ES-I3 (cell line): ENCODE measurements at regions not wholly inside any gene's neighbourhood (a gene's known extent, or its start where the extent isn't known, plus 50 kb on each side); places are given as distances from the start of the nearest gene placed in this dataset.

Experiments
- H3K36me3 ChIP-seq: 2 replicates; pipeline ENCODE4 v1.6.1; 2013; ENCODE audit warnings: mild to moderate bottlenecking, low read length, control low read depth, moderate library complexity; ENCODE audit not compliant: insufficient read depth
- H3K4me1 ChIP-seq: 2 replicates; pipeline ENCODE4 v1.6.1; 2013; ENCODE audit warnings: mild to moderate bottlenecking, control low read depth, low read length; ENCODE audit not compliant: insufficient read depth
- H3K9ac ChIP-seq: 2 replicates; pipeline ENCODE4 v1.6.1; 2013; ENCODE audit warnings: low read depth, mild to moderate bottlenecking, low read length, moderate library complexity
- H3K9me3 ChIP-seq: 2 replicates; pipeline ENCODE4 v1.6.1; 2013; ENCODE audit warnings: mild to moderate bottlenecking, low read length, moderate library complexity; ENCODE audit not compliant: control insufficient read depth, insufficient read depth

DNA sequence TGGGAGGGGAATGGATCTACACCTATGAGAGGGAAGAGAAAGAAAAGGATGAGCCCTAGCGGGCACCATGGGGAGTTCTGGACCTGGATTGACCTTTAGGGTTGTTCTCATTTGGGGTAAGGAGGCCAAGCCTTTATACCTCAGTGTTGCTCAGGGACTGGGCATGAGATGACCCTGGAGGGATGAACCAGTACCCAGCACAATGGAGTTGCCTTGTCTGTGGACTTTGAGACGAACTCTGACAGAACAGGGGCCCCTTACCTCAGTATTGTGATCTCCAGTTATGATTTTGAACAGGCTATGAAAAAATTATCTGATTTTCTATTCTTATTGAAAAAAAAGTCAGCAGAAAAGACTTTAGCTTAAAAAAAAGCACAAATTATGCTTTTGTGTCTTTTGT lies 88.6 kb downstream of the FOXA2 start:
- no peak overlapping the region for H3K9ac ChIP-seq
- H3K9me3 ChIP-seq, result no peaks in the 10 kb centered on the region
- no peaks in the 10 kb centered on the region for H3K36me3 ChIP-seq
- peaks cover 12% of the 10 kb centered on the region for H3K4me1 ChIP-seq

DNA sequence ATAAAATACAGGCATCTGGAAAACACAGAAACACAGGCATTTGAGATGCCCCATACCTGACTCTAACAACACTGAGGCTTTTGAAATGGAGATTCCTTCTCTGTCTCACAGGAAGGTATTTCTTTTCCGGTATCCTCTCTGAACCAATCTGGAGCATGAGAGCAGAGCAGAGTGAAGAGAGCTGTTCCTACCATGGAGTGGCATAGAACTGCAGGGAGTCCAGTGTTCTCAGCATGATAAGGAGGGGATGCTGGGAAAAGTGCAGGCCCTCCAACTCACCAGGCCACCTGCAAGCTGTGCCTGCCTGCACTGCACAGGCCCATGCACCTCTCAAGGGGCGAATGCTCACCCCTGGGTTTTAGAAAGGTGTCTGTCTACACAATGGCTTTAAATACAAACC lies 89.2 kb downstream of the FOXA2 start:
- H3K36me3 ChIP-seq, result no peaks in the 10 kb centered on the region
- peaks cover 18% of the 10 kb centered on the region for H3K4me1 ChIP-seq
- H3K9ac ChIP-seq, result no peak overlapping the region
- H3K9me3 ChIP-seq, result no peaks in the 10 kb centered on the region

DNA sequence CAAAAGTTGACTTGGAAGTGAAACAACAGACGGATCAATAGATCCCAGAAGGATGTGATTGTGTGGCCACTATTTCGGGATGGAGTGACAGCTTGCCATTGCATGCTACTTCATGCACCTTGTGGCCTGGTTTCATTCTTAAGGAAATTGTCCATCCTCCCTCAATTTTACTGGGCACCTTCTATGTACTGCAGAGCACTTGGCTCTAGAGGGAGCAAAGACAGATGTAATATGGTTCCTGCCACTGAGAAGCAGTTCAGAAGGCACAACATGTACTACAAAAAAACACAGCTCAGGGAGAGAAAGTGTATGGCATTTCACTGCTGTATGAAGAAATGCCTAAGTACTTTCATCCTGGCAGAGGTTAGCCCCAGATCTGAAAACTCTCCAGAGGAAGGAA lies 91.9 kb downstream of the FOXA2 start:
- Histone ChIP-seq H3K4me1 (peaks cover 18% of the 10 kb centered on the region), H3K36me3 (no peaks in the 10 kb centered on the region), H3K9ac (no peak overlapping the region), H3K9me3 (no peaks in the 10 kb centered on the region)

DNA sequence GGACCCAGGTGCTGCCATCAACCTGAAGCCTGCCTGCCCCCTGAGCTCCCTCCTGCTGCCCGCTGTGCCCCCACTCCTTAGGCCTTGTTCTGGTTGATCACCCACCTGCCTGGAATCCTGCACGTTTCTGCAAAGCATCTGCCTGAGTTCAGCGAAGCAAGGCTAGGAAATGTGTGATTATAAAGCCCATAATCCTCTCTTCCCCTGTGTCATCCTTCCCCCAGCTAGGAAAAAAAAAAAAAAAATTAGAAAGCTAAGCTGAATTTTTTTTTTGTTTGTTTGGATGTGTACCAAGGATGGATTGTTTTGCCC lies 93.2 kb downstream of the FOXA2 start:
- H3K9me3 ChIP-seq, result no peaks in the 10 kb centered on the region
- no peak overlapping the region for H3K9ac ChIP-seq
- peaks cover 18% of the 10 kb centered on the region for H3K4me1 ChIP-seq
- H3K36me3 ChIP-seq, result no peaks in the 10 kb centered on the region

- H3K9me3 ChIP-seq, result no peaks in the 10 kb centered on the region
- no peaks in the 10 kb centered on the region for H3K36me3 ChIP-seq
- H3K9ac ChIP-seq, result no peak overlapping the region
- peaks cover 18% of the 10 kb centered on the region for H3K4me1 ChIP-seq
These were observed 93.8 kb downstream of the FOXA2 start for GRCh38 chr20:22490287-22491193.

- Histone ChIP-seq H3K36me3 (no peaks in the 10 kb centered on the region), H3K9me3 (no peaks in the 10 kb centered on the region), H3K9ac (no peak overlapping the region), H3K4me1 (peaks cover 10% of the 10 kb centered on the region)
These were observed 94.6 kb downstream of the FOXA2 start for GRCh38 chr20:22489626-22490286.

DNA sequence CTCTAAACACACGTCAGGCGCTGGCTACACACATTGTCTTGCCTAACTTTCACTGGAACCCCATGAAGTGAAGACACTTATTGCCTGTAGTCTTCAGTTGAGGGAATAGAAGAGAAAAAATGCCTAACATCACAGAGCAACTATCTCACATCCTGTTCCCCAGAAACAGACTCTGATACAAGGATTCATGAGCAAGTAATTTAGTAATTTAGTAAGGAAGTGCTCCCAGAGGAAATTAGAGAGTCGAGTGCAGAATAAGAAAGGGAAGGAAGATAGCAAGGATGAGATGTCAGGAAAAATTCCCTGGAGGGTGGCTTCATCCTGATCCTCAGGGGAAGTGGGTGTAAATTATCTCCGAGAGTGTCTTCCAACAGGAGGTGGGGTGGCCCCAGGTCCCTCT lies 104.0 kb downstream of the FOXA2 start:
- Histone ChIP-seq H3K4me1 (no peaks in the 10 kb centered on the region), H3K36me3 (no peaks in the 10 kb centered on the region), H3K9me3 (no peaks in the 10 kb centered on the region), H3K9ac (no peak overlapping the region)

DNA sequence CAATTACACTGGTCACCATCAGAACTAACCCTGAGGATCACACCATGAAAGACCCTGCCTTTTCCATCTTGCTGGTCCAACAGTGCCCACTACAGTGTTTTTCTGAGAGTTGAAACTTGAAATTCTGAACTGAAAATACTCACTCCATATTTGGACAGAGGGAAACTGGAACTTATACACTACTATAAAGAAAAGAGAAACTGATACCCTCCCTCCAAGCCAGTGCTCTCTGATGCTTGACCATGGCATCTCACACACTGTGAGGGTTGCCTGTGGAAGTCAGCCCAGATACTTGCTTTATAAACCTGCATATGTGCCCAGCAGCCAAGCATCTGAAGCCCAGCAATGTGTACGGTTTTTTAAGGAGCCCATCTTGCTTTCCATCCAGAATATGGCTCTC lies 108.7 kb downstream of the FOXA2 start:
- Histone ChIP-seq H3K36me3 (no peaks in the 10 kb centered on the region), H3K4me1 (no peaks in the 10 kb centered on the region), H3K9ac (no peak overlapping the region), H3K9me3 (no peaks in the 10 kb centered on the region)

GRCh38 chr20:22474224-22474623 lies 110.1 kb downstream of the FOXA2 start:
- H3K9me3 ChIP-seq, result no peaks in the 10 kb centered on the region
- no peaks in the 10 kb centered on the region for H3K36me3 ChIP-seq
- no peaks in the 10 kb centered on the region for H3K4me1 ChIP-seq
- no peak overlapping the region for H3K9ac ChIP-seq

GRCh38 chr20:22473293-22473692 lies 111.1 kb downstream of the FOXA2 start:
- Histone ChIP-seq H3K9me3 (no peaks in the 10 kb centered on the region), H3K36me3 (no peaks in the 10 kb centered on the region), H3K4me1 (no peaks in the 10 kb centered on the region), H3K9ac (no peak overlapping the region)

GRCh38 chr20:22472447-22473100 lies 111.8 kb downstream of the FOXA2 start:
- H3K9ac ChIP-seq, result no peak overlapping the region
- no peaks in the 10 kb centered on the region for H3K36me3 ChIP-seq
- H3K4me1 ChIP-seq, result no peaks in the 10 kb centered on the region
- H3K9me3 ChIP-seq, result no peaks in the 10 kb centered on the region

DNA sequence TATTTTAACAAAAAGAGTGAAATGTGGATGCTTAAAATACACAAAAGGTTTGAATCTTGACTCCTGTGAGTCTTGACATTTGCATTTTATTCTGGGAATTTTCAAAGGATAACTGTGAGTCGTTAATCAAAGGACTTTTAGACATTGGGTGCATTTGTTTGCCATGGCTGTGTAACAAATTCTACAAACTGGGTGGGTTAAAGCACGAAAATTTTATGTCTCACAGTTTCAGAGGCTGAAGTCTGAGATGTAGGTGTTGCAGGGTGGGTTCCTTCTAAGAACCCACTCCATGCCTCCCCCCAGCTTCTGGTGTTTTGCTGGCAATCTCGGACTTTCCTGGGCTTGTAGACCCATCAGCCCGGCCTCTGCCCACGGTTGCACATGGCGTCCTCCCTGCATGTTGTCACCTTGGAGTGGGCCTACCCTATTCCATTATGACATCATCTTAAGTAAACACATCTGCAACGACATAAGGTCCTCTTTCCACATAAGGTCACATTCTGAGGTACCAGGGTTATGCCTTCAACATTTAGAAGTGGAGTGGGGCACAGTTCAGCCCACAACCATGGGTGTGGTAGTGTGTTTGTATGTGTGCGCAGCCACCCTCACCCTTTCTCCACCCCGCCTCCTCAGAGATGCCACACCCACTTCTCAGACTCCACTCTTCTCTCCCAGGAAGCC lies 113.1 kb downstream of the FOXA2 start:
- H3K9ac ChIP-seq, result no peak overlapping the region
- no peaks in the 10 kb centered on the region for H3K36me3 ChIP-seq
- H3K4me1 ChIP-seq, result no peaks in the 10 kb centered on the region
- no peaks in the 10 kb centered on the region for H3K9me3 ChIP-seq

DNA sequence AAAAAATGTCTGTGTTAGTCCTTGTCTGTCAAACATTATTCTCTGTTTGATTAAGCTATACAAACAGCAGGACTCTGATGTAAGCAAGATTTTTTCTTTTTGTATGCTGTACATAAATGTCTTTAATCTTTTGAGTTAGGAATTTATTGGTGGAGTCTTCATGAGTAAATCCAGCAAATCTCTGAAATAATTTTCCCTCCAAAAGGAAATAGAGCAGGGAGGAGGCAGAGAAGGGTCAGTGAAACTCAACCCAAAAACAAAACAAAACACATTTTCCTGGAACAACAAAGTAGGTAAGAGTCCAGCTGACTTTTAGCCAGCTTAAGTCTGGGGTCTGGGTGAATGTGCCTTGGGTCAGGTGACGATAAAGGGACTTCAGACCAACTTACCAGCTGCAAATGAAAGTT lies 113.7 kb downstream of the FOXA2 start:
- Histone ChIP-seq H3K36me3 (no peaks in the 10 kb centered on the region), H3K4me1 (no peaks in the 10 kb centered on the region)

GRCh38 chr20:22466447-22467171 lies 117.8 kb downstream of the FOXA2 start:
- Histone ChIP-seq H3K4me1 (0 out of 2 replicates have a peak, but pooled peaks cover 6% of the 10 kb centered on the region), H3K9ac (no peak overlapping the region), H3K36me3 (no peaks in the 10 kb centered on the region), H3K9me3 (no peaks in the 10 kb centered on the region)

More for the DNA sequence above, 113.7 kb downstream of the FOXA2 start:
- Histone ChIP-seq H3K9me3 (no peaks in the 10 kb centered on the region), H3K9ac (no peak overlapping the region)
